ENCODE measurements at regions not wholly inside any gene's neighbourhood (a gene's known extent, or its start where the extent isn't known, plus 50 kb on each side); places are given as distances from the start of the nearest gene placed in this dataset.

- no peak for TF ChIP-seq FOXP1 (IDR thresholded peaks at IDR 0.05)
- TF ChIP-seq FOXP1 (CRISPR knock-in tag; IDR thresholded peaks at IDR 0.05) = 0 out of 2 replicates have a peak, but pooled peaks have one; percentile 11
- TF ChIP-seq ZNF160 (CRISPR knock-in tag; IDR thresholded peaks at IDR 0.05) = no peak
- TF ChIP-seq, protein P1, sequence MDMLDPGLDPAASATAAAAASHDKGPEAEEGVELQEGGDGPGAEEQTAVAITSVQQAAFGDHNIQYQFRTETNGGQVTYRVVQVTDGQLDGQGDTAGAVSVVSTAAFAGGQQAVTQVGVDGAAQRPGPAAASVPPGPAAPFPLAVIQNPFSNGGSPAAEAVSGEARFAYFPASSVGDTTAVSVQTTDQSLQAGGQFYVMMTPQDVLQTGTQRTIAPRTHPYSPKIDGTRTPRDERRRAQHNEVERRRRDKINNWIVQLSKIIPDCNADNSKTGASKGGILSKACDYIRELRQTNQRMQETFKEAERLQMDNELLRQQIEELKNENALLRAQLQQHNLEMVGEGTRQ (IDR thresholded peaks at IDR 0.05; ENCODE audit: low read depth, low read length) = no peak
- TF ChIP-seq, protein P1 (CRISPR knock-in tag; IDR thresholded peaks at IDR 0.05; ENCODE audit: borderline replicate concordance) = no peak
- TF ChIP-seq HNF4G (IDR thresholded peaks at IDR 0.05; ENCODE audit: borderline replicate concordance, low read depth, low read length) = 0 out of 2 replicates have a peak, but pooled peaks have one; percentile 13
- no peak for TF ChIP-seq HNF4G (CRISPR knock-in tag; IDR thresholded peaks at IDR 0.05; ENCODE audit: borderline replicate concordance, low read depth)
- TF ChIP-seq THAP11 (CRISPR knock-in tag; IDR thresholded peaks at IDR 0.05) = peak; percentile 41
- TF ChIP-seq ATF2 (CRISPR knock-in tag; IDR thresholded peaks at IDR 0.05) = 0 out of 2 replicates have a peak, but pooled peaks have one; percentile 21
- peak; percentile 55; the same call in 1 of the 2 replicates for TF ChIP-seq JUN (CRISPR knock-in tag; IDR thresholded peaks at IDR 0.05)
- TF ChIP-seq HNF4A (CRISPR knock-in tag; IDR thresholded peaks at IDR 0.05) = peak; percentile 66
- TF ChIP-seq SOX13 (IDR thresholded peaks at IDR 0.05) = no peak
- 0 out of 4 replicates have a peak, but pooled peaks of 1 of the 2 experiments have one; percentile 8 for TF ChIP-seq SOX13 (CRISPR knock-in tag; conservative IDR thresholded peaks at IDR 0.05 in 1 of 2, IDR thresholded peaks at IDR 0.05 in 1 of 2)
- peak; percentile 92 for TF ChIP-seq CEBPB (IDR thresholded peaks at IDR 0.05; ENCODE audit: borderline replicate concordance, low read depth, low read length)
- no peak for TF ChIP-seq ZNF761 (CRISPR knock-in tag; conservative IDR thresholded peaks at IDR 0.05)
- no peak for TF ChIP-seq ZNF678 (CRISPR knock-in tag; IDR thresholded peaks at IDR 0.05)
- peak; percentile 30; the same call in 1 of the 2 replicates for TF ChIP-seq SOX5 (CRISPR knock-in tag; IDR thresholded peaks at IDR 0.05; ENCODE audit: borderline replicate concordance)
- TF ChIP-seq ETV5 (CRISPR knock-in tag; IDR thresholded peaks at IDR 0.05; ENCODE audit: borderline replicate concordance) = peak; percentile 29; the same call in 1 of the 2 replicates
- TF ChIP-seq SP1 (IDR thresholded peaks at IDR 0.05) = no peak
- 0 out of 2 replicates have a peak, but pooled peaks have one; percentile 58 for TF ChIP-seq SP1 (CRISPR knock-in tag; IDR thresholded peaks at IDR 0.05)
- peak; percentile 70; the same call in 1 of the 2 replicates for TF ChIP-seq CEBPG (CRISPR knock-in tag; IDR thresholded peaks at IDR 0.05)
- peak; percentile 49; the same call in 1 of the 2 replicates for TF ChIP-seq NFIC (IDR thresholded peaks at IDR 0.05; ENCODE audit: low read length)
- peak; percentile 99 for TF ChIP-seq ZFAT (CRISPR knock-in tag; conservative IDR thresholded peaks at IDR 0.05)
Measured at GRCh38 chr15:91694831-91695210, 158.7 kb upstream of the SLCO3A1 start (continued).

Data from HepG2 (cell line).